ENCODE measurements at regions not wholly inside any gene's neighbourhood (a gene's known extent, or its start where the extent isn't known, plus 50 kb on each side); places are given as distances from the start of the nearest gene placed in this dataset.
"Not testable (repeated sequence)": the region's sequence is repeated elsewhere in the genome, so short reads cannot be mapped to it uniquely, and the experiment has no call there.

GRCh38 chr1:104235141-104235540 lies 485.4 kb downstream of the AMY1C start:
- DNase-seq (ENCODE audit: low spot score, unreplicated experiment) = no peak
- Mint-ChIP-seq H3K27me3 (peaks cover 3% of the 10 kb centered on the region), H3K36me3 (ENCODE audit: insufficient read depth) (no peaks in the 10 kb centered on the region), H3K4me1 (ENCODE audit: low read depth) (peaks cover 11% of the 10 kb centered on the region), H3K4me3 (ENCODE audit: low read depth) (no peak overlapping the region), H3K27ac (no peak overlapping the region), H3K9me3 (ENCODE audit: low read depth) (no peaks in the 10 kb centered on the region)
- no peak for TF ChIP-seq CTCF (IDR thresholded peaks at IDR 0.05; ENCODE audit: unreplicated experiment)

GRCh38 chr1:104238991-104239390 lies 489.3 kb downstream of the AMY1C start:
- peaks cover 15% of the 10 kb centered on the region for H3K4me1 Mint-ChIP-seq (ENCODE audit: low read depth)
- peaks cover 3% of the 10 kb centered on the region for H3K27me3 Mint-ChIP-seq
- no peak for DNase-seq (ENCODE audit: low spot score, unreplicated experiment)
- H3K27ac Mint-ChIP-seq = peak overlapping the region; percentile 76
- no peaks in the 10 kb centered on the region for H3K36me3 Mint-ChIP-seq (ENCODE audit: insufficient read depth)
- TF ChIP-seq CTCF (IDR thresholded peaks at IDR 0.05; ENCODE audit: unreplicated experiment) = no peak
- no peak overlapping the region for H3K4me3 Mint-ChIP-seq (ENCODE audit: low read depth)
- no peaks in the 10 kb centered on the region for H3K9me3 Mint-ChIP-seq (ENCODE audit: low read depth)

- DNase-seq (ENCODE audit: low spot score, unreplicated experiment) = no peak
- H3K27ac Mint-ChIP-seq = no peak overlapping the region
- H3K9me3 Mint-ChIP-seq (ENCODE audit: low read depth) = no peaks in the 10 kb centered on the region
- H3K27me3 Mint-ChIP-seq = no peaks in the 10 kb centered on the region
- H3K4me3 Mint-ChIP-seq (ENCODE audit: low read depth) = no peak overlapping the region
- no peaks in the 10 kb centered on the region for H3K36me3 Mint-ChIP-seq (ENCODE audit: insufficient read depth)
- no peak for TF ChIP-seq CTCF (IDR thresholded peaks at IDR 0.05; ENCODE audit: unreplicated experiment)
- no peaks in the 10 kb centered on the region for H3K4me1 Mint-ChIP-seq (ENCODE audit: low read depth)
These were observed 498.7 kb downstream of the AMY1C start for GRCh38 chr1:104248385-104248784.

GRCh38 chr1:104259481-104259880 lies 509.8 kb downstream of the AMY1C start:
- Mint-ChIP-seq H3K27ac (no peak overlapping the region), H3K4me1 (ENCODE audit: low read depth) (no peaks in the 10 kb centered on the region), H3K4me3 (ENCODE audit: low read depth) (no peak overlapping the region), H3K27me3 (no peaks in the 10 kb centered on the region), H3K36me3 (ENCODE audit: insufficient read depth) (no peaks in the 10 kb centered on the region), H3K9me3 (ENCODE audit: low read depth) (peaks cover 8% of the 10 kb centered on the region)
- DNase-seq (ENCODE audit: low spot score, unreplicated experiment) = no peak
- TF ChIP-seq CTCF (IDR thresholded peaks at IDR 0.05; ENCODE audit: unreplicated experiment) = no peak

GRCh38 chr1:104263110-104263509 lies 513.4 kb downstream of the AMY1C start:
- H3K4me3 Mint-ChIP-seq (ENCODE audit: low read depth); H3K9me3 Mint-ChIP-seq (ENCODE audit: low read depth); DNase-seq (ENCODE audit: low spot score, unreplicated experiment): not testable (repeated sequence)

More at GRCh38 chr1:104263110-104263509, 513.4 kb downstream of the AMY1C start:
- H3K4me1 Mint-ChIP-seq (ENCODE audit: low read depth); H3K27me3 Mint-ChIP-seq; H3K36me3 Mint-ChIP-seq (ENCODE audit: insufficient read depth); H3K27ac Mint-ChIP-seq: not testable (repeated sequence)
- peak; percentile 13 for TF ChIP-seq CTCF (IDR thresholded peaks at IDR 0.05; ENCODE audit: unreplicated experiment)

Measured in progenitor cell of endocrine pancreas (in vitro differentiated cells).